DOHH2 (cell line): ENCODE measurements at regions not wholly inside any gene's neighbourhood (a gene's known extent, or its start where the extent isn't known, plus 50 kb on each side); places are given as distances from the start of the nearest gene placed in this dataset.

Experiments
- H3F3A ChIP-seq: fragments of 200-600 bp; sonication (generic), shearing (Covaris generic); 2 replicates; pipeline ENCODE4 v1.6.0; 2016; ENCODE audit warnings: antibody characterized with exemption, mild to moderate bottlenecking; ENCODE audit not compliant: control insufficient read depth, insufficient read depth
- H3K27ac ChIP-seq: fragments of 200-600 bp; sonication (generic); 2 replicates; pipeline ENCODE4 v1.5.1; 2014; ENCODE audit warnings: low read depth, mild to moderate bottlenecking, low read length, moderate library complexity
- H3K27me3 ChIP-seq: fragments of 200-600 bp; sonication (generic); 2 replicates; pipeline ENCODE4 v1.6.1; 2014; ENCODE audit warnings: mild to moderate bottlenecking, low read length, mixed read lengths; ENCODE audit not compliant: control insufficient read depth
- H3K36me3 ChIP-seq: fragments of 200-600 bp; sonication (generic); 2 replicates; pipeline ENCODE4 v1.6.1; 2014; ENCODE audit warnings: mild to moderate bottlenecking, low read length, moderate library complexity, mixed read lengths; ENCODE audit not compliant: control insufficient read depth
- H3K4me1 ChIP-seq: fragments of 200-600 bp; sonication (generic); 2 replicates; pipeline ENCODE4 v1.6.1; 2014; ENCODE audit warnings: mild to moderate bottlenecking, low read length, mixed read lengths; ENCODE audit not compliant: control insufficient read depth
- H3K4me2 ChIP-seq: fragments of 200-600 bp; sonication (generic); 2 replicates; pipeline ENCODE4 v1.6.0; 2014; ENCODE audit warnings: mild to moderate bottlenecking, low read length, moderate library complexity
- H3K4me3 ChIP-seq: fragments of 200-600 bp; sonication (generic); 2 replicates; pipeline ENCODE4 v1.5.1; 2014; ENCODE audit warnings: mild to moderate bottlenecking, low read length, mixed read lengths
- H3K79me2 ChIP-seq: fragments of 200-600 bp; sonication (generic); 2 replicates; pipeline ENCODE4 v1.6.1; 2014; ENCODE audit warnings: mild to moderate bottlenecking, low read length, mixed read lengths; ENCODE audit not compliant: control insufficient read depth
- H3K9me2 ChIP-seq: fragments of 200-600 bp; sonication (generic); replicated peaks from 2 replicates; pipeline ENCODE4 v1.6.1; 2014; ENCODE audit warnings: mild to moderate bottlenecking, low read length, mixed read lengths; ENCODE audit not compliant: control insufficient read depth
- H3K9me3 ChIP-seq: fragments of 200-600 bp; sonication (generic); 2 replicates; pipeline ENCODE4 v1.6.1; 2014; ENCODE audit warnings: antibody characterized with exemption, low read length, mixed read lengths; ENCODE audit not compliant: control insufficient read depth, insufficient read depth
- H4K20me1 ChIP-seq: fragments of 200-600 bp; sonication (generic); 2 replicates; pipeline ENCODE4 v1.6.0; 2014; ENCODE audit warnings: low read depth, mild to moderate bottlenecking, antibody characterized with exemption, low read length, moderate library complexity; ENCODE audit not compliant: control insufficient read depth, insufficient read depth
- CTCF ChIP-seq: fragments of 200-600 bp; sonication (generic); IDR thresholded peaks from one replicate; pipeline ENCODE4 v1.5.1; 2014; ENCODE audit warnings: antibody characterized with exemption, mild to moderate bottlenecking, low read depth, low read length; ENCODE audit not compliant: poor library complexity, severe bottlenecking
- EZH2phosphoT487 ChIP-seq: fragments of 200-600 bp; sonication (generic); IDR thresholded peaks from 2 replicates; pipeline ENCODE4 v1.6.1; 2017; ENCODE audit warnings: borderline replicate concordance, mild to moderate bottlenecking, antibody characterized with exemption, low read length, moderate library complexity, mixed read lengths

GRCh38 chr12:131642101-131642540 is 68.8 kb upstream of the SFSWAP start:
- Histone ChIP-seq H3K4me2 (no peak overlapping the region), H3K9me3 (no peaks in the 10 kb centered on the region), H3K79me2 (no peaks in the 10 kb centered on the region), H3K36me3 (no peaks in the 10 kb centered on the region), H3K4me3 (no peak overlapping the region), H3K4me1 (no peaks in the 10 kb centered on the region), H3K9me2 (no peaks in the 10 kb centered on the region), H3K27ac (no peak overlapping the region), H4K20me1 (no peaks in the 10 kb centered on the region), H3K27me3 (peaks cover 4% of the 10 kb centered on the region; the same call in 1 of the 2 replicates), H3F3A (no peaks in the 10 kb centered on the region)
- no peak for TF ChIP-seq EZH2phosphoT487
- no peak for TF ChIP-seq CTCF

- Histone ChIP-seq H3K4me3 (no peak overlapping the region), H3K9me3 (no peaks in the 10 kb centered on the region), H3K27ac (no peak overlapping the region), H4K20me1 (no peaks in the 10 kb centered on the region), H3K36me3 (no peaks in the 10 kb centered on the region), H3K4me2 (no peak overlapping the region), H3K27me3 (peaks cover 4% of the 10 kb centered on the region; the same call in 1 of the 2 replicates), H3K9me2 (no peaks in the 10 kb centered on the region), H3K4me1 (no peaks in the 10 kb centered on the region), H3F3A (no peaks in the 10 kb centered on the region), H3K79me2 (no peaks in the 10 kb centered on the region)
- no peak for TF ChIP-seq CTCF
- no peak for TF ChIP-seq EZH2phosphoT487
Observed at GRCh38 chr12:131642771-131643170, 68.1 kb upstream of the SFSWAP start.

- Histone ChIP-seq H3K9me3 (no peaks in the 10 kb centered on the region), H3K4me3 (no peak overlapping the region), H3K9me2 (no peaks in the 10 kb centered on the region), H3K36me3 (no peaks in the 10 kb centered on the region), H3K79me2 (no peaks in the 10 kb centered on the region), H3K4me1 (no peaks in the 10 kb centered on the region), H3K4me2 (no peak overlapping the region), H3K27me3 (no peaks in the 10 kb centered on the region; the same call in 1 of the 2 replicates), H4K20me1 (no peaks in the 10 kb centered on the region), H3K27ac (no peak overlapping the region), H3F3A (no peaks in the 10 kb centered on the region)
- no peak for TF ChIP-seq EZH2phosphoT487
- TF ChIP-seq CTCF, result no peak
Observed at GRCh38 chr12:131643631-131644452, 67.0 kb upstream of the SFSWAP start.
